Body of pancreas (tissue), 4 donors: ENCODE measurements at regions not wholly inside any gene's neighbourhood (a gene's known extent, or its start where the extent isn't known, plus 50 kb on each side); places are given as distances from the start of the nearest gene placed in this dataset.

ENCODE experiments used
- CTCF ChIP-seq, 7 experiments: fragments of 450-650 bp in 4 of 7; fragments of 200-600 bp in 3 of 7; sonication (generic) in 3 of 7; IDR thresholded peaks; one replicate each; pipeline ENCODE4 v1.5.1; 2016 to 2019; ENCODE audit warnings: antibody characterized with exemption in 7 of 7
- POLR2A ChIP-seq, 3 donors: fragments of 450-650 bp; IDR thresholded peaks; one replicate each; pipeline ENCODE4 v1.6.1; 2016; ENCODE audit warnings: antibody characterized with exemption in 3 of 3, mild to moderate bottlenecking in 2 of 3

- TF ChIP-seq CTCF (IDR thresholded peaks at IDR 0.05) (no peak), POLR2A (IDR thresholded peaks at IDR 0.05) (no peak)
Measured at GRCh38 chr6:114839019-114839418, 496.2 kb upstream of the HS3ST5 start.
